Ovary (tissue), 7 donors: ENCODE measurements at regions not wholly inside any gene's neighbourhood (a gene's known extent, or its start where the extent isn't known, plus 50 kb on each side); places are given as distances from the start of the nearest gene placed in this dataset.

ENCODE experiments used
- DNase-seq, 5 donors: peaks; one replicate each; pipeline ENCODE4 v3.0.0-alpha.2; 2019 to 2020
- H3K27ac ChIP-seq, 2 donors: fragments of 200-600 bp; one replicate each; pipeline versions ENCODE4 v1.5.1 to v1.8.0; 2019 to 2022
- H3K27me3 ChIP-seq: fragments of 200-600 bp; one replicate; pipeline ENCODE4 v1.8.0; 2022
- H3K36me3 ChIP-seq: fragments of 200-600 bp; sonication (generic); one replicate; pipeline ENCODE4 v1.5.1; 2019
- H3K4me1 ChIP-seq: one replicate; pipeline ENCODE4 v1.8.1; 2013; ENCODE audit warnings: mild to moderate bottlenecking, moderate library complexity; ENCODE audit not compliant: insufficient read depth
- H3K4me3 ChIP-seq: fragments of 200-600 bp; sonication (generic); one replicate; pipeline ENCODE4 v1.5.1; 2017
- H3K9me3 ChIP-seq, 2 donors: fragments of 200-600 bp in 1 of 2; sonication (generic) in 1 of 2; one replicate each; pipeline versions ENCODE4 v1.5.1 to v1.8.1; 2013 to 2019; ENCODE audit warnings: mild to moderate bottlenecking in 1 of 2, moderate library complexity in 1 of 2
- EP300 ChIP-seq: sonication (generic); formaldehyde crosslinking; IDR thresholded peaks from one replicate; pipeline ENCODE4 v1.6.1; 2017; ENCODE audit warnings: antibody characterized with exemption
- POLR2A ChIP-seq: fragments of 450-650 bp; IDR thresholded peaks from one replicate; pipeline ENCODE4 v1.6.1; 2017; ENCODE audit warnings: antibody characterized with exemption, mild to moderate bottlenecking, moderate library complexity
- WGBS, 3 donors: extraction: QIAGEN DNeasy Blood & Tissue Kit in 1 of 3; methylation state at CpG; one replicate each; pipeline versions ENCODE4 v1.1.5 to v1.1.7; 2013 to 2017; 5-methylcytosine and 5-hydroxymethylcytosine counted together
- intact Hi-C, 4 donors: fragments of 100-400 bp; cut with DNase I; formaldehyde crosslinking; loops; one replicate each; pipeline versions ENCODE4 v1.11.0 to v1.15.1; 2022 to 2023
- TF ChIP-seq, protein P1 (sequence below), 3 donors: fragments of 450-650 bp in 2 of 3; fragments of 200-600 bp in 1 of 3; IDR thresholded peaks; one replicate each; pipeline versions ENCODE4 v1.5.1 to v1.8.0; 2016 to 2022; ENCODE audit warnings: antibody characterized with exemption in 3 of 3, mild to moderate bottlenecking in 1 of 3
- donor health status: DM: no; HTN: no; CAD: no; lungs with moderate emphysema.
- donor health status: DM: no; HTN: no; CAD: no.
- donor health status: Bipolar disorder and iron deficiency.
- donor health status: DM: no; HTN: no; CAD: no.
- donor health status: DM: yes; HTN: yes; CAD: no.

DNA sequence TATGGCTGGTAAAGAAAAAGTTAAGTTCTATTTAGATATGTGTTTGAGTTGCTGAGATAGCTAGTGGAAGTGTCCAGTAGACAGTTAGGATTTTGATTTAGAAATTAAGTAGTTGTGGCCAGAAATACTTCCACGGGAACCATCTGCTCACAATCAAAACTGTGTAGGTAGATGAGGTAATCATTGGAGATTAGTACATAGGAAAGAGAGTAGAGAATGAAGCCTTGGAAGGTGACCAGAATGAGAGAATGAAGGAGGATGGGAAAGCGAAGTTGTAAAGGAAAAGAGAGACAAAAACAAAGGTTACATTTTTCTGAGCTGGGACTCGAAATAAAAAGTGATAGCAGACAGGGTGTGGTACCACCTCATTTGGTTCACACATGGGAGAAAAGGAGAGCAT is 296.9 kb upstream of the SORL1-AS1 start:
- no peaks in the 10 kb centered on the region for H3K36me3 ChIP-seq
- intact Hi-C loops, result loop anchor here in 1 of 4 donors (10.0 kb wide), 1 partner anchor 125 kb away; no protein-coding TSS in a partner anchor
- 26 to 45% (median 35%) methylated on average over 3 of the region's 3 CpGs for WGBS, 3 donors
- no peak overlapping the region for H3K4me3 ChIP-seq
- no peaks in the 10 kb centered on the region for H3K4me1 ChIP-seq
- TF ChIP-seq, protein P1, sequence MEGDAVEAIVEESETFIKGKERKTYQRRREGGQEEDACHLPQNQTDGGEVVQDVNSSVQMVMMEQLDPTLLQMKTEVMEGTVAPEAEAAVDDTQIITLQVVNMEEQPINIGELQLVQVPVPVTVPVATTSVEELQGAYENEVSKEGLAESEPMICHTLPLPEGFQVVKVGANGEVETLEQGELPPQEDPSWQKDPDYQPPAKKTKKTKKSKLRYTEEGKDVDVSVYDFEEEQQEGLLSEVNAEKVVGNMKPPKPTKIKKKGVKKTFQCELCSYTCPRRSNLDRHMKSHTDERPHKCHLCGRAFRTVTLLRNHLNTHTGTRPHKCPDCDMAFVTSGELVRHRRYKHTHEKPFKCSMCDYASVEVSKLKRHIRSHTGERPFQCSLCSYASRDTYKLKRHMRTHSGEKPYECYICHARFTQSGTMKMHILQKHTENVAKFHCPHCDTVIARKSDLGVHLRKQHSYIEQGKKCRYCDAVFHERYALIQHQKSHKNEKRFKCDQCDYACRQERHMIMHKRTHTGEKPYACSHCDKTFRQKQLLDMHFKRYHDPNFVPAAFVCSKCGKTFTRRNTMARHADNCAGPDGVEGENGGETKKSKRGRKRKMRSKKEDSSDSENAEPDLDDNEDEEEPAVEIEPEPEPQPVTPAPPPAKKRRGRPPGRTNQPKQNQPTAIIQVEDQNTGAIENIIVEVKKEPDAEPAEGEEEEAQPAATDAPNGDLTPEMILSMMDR (IDR thresholded peaks at IDR 0.05), result no peak
- TF ChIP-seq EP300 (no peak), POLR2A (no peak)
- no peak overlapping the region for H3K27ac ChIP-seq
- no peak for DNase-seq
- H3K27me3 ChIP-seq, result no peaks in the 10 kb centered on the region
- no peaks in the 10 kb centered on the region for H3K9me3 ChIP-seq

DNA sequence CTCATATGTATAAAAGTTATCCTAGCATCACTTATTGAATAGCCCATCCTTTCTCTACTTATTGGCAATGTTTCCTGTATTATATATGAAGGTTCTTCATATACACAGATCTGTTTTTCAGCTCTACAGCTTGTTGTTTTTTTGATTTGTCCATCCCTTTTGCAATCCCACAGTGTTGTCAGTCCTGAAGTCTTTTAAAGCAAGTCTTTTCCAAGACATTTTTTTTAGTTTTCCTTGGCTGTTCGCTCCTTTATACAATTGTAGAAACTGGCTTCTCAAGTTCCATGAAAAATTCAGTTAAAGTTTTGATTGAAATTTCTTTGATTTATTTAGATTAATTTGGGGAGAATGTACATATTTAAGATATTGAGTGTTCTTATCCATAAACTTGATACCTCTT is 295.3 kb upstream of the SORL1-AS1 start:
- no peak for DNase-seq
- no peak overlapping the region for H3K27ac ChIP-seq
- intact Hi-C loops, result loop anchor here in 1 of 4 donors (10.0 kb wide), 1 partner anchor 127 kb away; no protein-coding TSS in a partner anchor
- no peaks in the 10 kb centered on the region for H3K27me3 ChIP-seq
- H3K4me3 ChIP-seq, result no peak overlapping the region
- H3K36me3 ChIP-seq, result no peaks in the 10 kb centered on the region
- no peak for TF ChIP-seq POLR2A
- no peak for TF ChIP-seq EP300
- TF ChIP-seq, protein P1 (IDR thresholded peaks at IDR 0.05), result no peak
- no peaks in the 10 kb centered on the region for H3K4me1 ChIP-seq
- no peaks in the 10 kb centered on the region for H3K9me3 ChIP-seq
- 83 to 94% (median 93%) methylated on average over 1 of the region's 1 CpG for WGBS, 3 donors

DNA sequence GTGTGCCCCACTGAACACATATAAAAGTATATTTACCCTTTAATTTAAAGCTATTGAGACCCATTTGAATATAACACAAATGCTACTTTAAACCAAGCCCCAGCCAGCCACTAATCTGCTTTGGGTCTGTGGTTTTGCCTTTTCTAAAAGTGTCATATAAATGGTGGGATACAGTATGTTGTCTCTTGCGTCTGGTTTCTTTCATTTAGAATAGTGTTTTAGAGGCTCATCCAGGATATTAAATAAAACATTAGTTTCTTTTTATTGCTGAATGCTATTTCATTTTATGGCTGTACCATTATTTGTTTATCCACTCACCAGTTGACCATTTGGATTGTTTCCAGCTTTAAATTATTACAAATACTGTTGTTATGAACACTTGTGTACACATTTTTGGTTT is 290.5 kb upstream of the SORL1-AS1 start:
- 96 to 99% (median 97%) methylated on average over 1 of the region's 1 CpG for WGBS, 3 donors
- TF ChIP-seq POLR2A (no peak), EP300 (no peak)
- TF ChIP-seq, protein P1 (IDR thresholded peaks at IDR 0.05), result no peak
- Histone ChIP-seq H3K27me3 (no peaks in the 10 kb centered on the region), H3K9me3 (no peaks in the 10 kb centered on the region), H3K27ac (peak overlapping the region in 1 of 2 donors; percentile 86), H3K36me3 (no peaks in the 10 kb centered on the region), H3K4me3 (no peak overlapping the region), H3K4me1 (peaks cover 7% of the 10 kb centered on the region)
- intact Hi-C loops, result loop anchor here in 1 of 4 donors (5.0 to 10.0 kb wide), 3 partner anchors 86 to 359 kb away; no protein-coding TSS in a partner anchor
- DNase-seq, result no peak

DNA sequence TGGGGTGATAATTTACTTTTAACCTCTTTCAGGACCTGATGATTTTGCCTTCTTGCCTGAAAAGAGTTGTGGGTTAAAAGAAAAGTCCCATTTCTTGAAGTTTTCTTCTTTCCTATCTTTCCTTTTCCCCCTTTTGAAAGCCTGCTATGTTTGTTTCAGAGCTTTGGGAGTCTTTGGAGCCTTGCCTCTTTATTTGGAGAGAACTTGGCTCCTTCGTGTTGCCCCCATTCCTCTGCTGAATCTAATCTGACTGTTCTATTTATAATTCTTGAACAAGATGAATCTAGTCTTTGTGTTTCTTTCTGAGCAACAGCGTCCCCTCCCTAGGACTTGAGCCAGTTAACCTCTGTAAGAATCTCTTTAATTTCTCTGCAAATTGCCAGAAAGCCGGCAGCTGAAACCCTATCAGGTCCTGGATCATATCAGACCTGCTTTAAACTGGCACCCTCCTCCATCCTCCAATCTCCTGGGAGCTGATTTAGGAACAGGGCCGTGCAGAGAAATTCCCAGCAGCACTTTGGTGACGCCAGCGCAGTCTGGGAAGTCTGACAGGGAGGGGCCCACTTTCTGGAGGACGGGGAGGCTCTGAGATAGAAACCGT is 289.1 kb upstream of the SORL1-AS1 start:
- intact Hi-C loops, result loop anchor here in 2 of 4 donors (2.0 to 10.0 kb wide), 4 partner anchors 19 to 360 kb away; no protein-coding TSS in a partner anchor
- 4 to 10% (median 6%) methylated on average over 8 of the region's 8 CpGs for WGBS, 3 donors
- Histone ChIP-seq H3K9me3 (no peaks in the 10 kb centered on the region), H3K4me1 (peaks cover 7% of the 10 kb centered on the region), H3K27ac (peak overlapping the region; percentile 24 to 86), H3K4me3 (peak overlapping the region; percentile 12), H3K27me3 (no peaks in the 10 kb centered on the region), H3K36me3 (no peaks in the 10 kb centered on the region)
- peak; percentile 86 for TF ChIP-seq EP300
- TF ChIP-seq POLR2A, result peak; percentile 34
- TF ChIP-seq, protein P1 (IDR thresholded peaks at IDR 0.05), result no peak
- DNase-seq, result peak; percentile 77 to 89 (median 88)
